DND-41 (cell line): ENCODE measurements at regions not wholly inside any gene's neighbourhood (a gene's known extent, or its start where the extent isn't known, plus 50 kb on each side); places are given as distances from the start of the nearest gene placed in this dataset.

Experiments used
- CTCF ChIP-seq: IDR thresholded peaks from 2 replicates; pipeline ENCODE4 v1.5.1; 2012; ENCODE audit warnings: borderline replicate concordance, low read length, moderate library complexity, mild to moderate bottlenecking; ENCODE audit not compliant: poor library complexity, severe bottlenecking; ENCODE audit errors: extremely low read depth
- EZH2 ChIP-seq: IDR thresholded peaks from 3 replicates; pipeline ENCODE4 v1.6.1; 2012; ENCODE audit warnings: borderline replicate concordance, low read depth, mild to moderate bottlenecking, moderate library complexity, low read length, inconsistent platforms; ENCODE audit not compliant: severe bottlenecking

GRCh38 chr22:49431551-49431950 is 396.1 kb downstream of the BRD1 start:
- TF ChIP-seq CTCF (no peak), EZH2 (no peak)
